Skeletal muscle tissue (tissue), 3 donors: ENCODE measurements at regions not wholly inside any gene's neighbourhood (a gene's known extent, or its start where the extent isn't known, plus 50 kb on each side); places are given as distances from the start of the nearest gene placed in this dataset.

Experiments used
- H3K27ac ChIP-seq: one replicate; pipeline ENCODE4 v1.7.0; 2013; ENCODE audit warnings: mild to moderate bottlenecking, low read depth, low read length, inconsistent platforms
- H3K27me3 ChIP-seq, 3 donors: one replicate each; pipeline ENCODE4 v1.7.0; 2013; ENCODE audit warnings: low read length in 3 of 3; ENCODE audit not compliant: control insufficient read depth in 3 of 3, insufficient read depth in 3 of 3
- H3K36me3 ChIP-seq, 3 donors: one replicate each; pipeline ENCODE4 v1.7.0; 2013; ENCODE audit warnings: low read length in 3 of 3; ENCODE audit not compliant: control insufficient read depth in 3 of 3, insufficient read depth in 3 of 3
- H3K4me1 ChIP-seq, 3 donors: one replicate each; pipeline ENCODE4 v1.7.0; 2013; ENCODE audit warnings: low read length in 3 of 3, mild to moderate bottlenecking in 3 of 3; ENCODE audit not compliant: control insufficient read depth in 3 of 3, insufficient read depth in 3 of 3
- H3K4me3 ChIP-seq, 3 donors: one replicate each; pipeline ENCODE4 v1.7.0; 2013; ENCODE audit warnings: low read length in 3 of 3
- H3K9ac ChIP-seq, 3 donors: one replicate each; pipeline ENCODE4 v1.7.0; 2013; ENCODE audit warnings: low read length in 3 of 3, mild to moderate bottlenecking in 3 of 3, moderate library complexity in 2 of 3, low read depth in 1 of 3
- H3K9me3 ChIP-seq, 3 donors: one replicate each; pipeline ENCODE4 v1.7.0; 2013; ENCODE audit warnings: low read length in 3 of 3; ENCODE audit not compliant: control insufficient read depth in 3 of 3
- donor health status: Osteomylitis.

DNA sequence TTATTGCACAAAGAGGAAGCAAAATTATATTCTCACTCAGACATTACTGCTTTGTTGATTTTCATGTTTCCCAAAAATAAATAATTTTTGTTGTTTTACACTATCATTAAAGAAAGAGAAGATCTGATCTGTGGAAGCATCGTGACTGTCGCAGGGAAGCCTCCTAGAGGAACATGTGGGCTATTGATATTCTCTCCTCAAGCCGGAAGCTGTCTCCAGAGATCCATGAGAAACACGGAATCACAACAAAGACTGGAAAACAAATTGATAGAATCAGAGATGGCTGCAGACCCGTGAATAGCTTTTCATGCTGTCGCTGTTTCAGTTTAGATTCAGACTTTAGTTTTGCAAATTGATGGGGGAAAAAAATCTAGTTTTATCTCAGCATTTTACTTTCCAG, 235.2 kb upstream of the TMPO start:
- H3K27me3 ChIP-seq, result no peaks in the 10 kb centered on the region
- H3K4me1 ChIP-seq, result no peaks in the 10 kb centered on the region
- no peak overlapping the region for H3K4me3 ChIP-seq
- H3K9me3 ChIP-seq, result no peaks in the 10 kb centered on the region
- H3K27ac ChIP-seq, result no peak overlapping the region
- H3K9ac ChIP-seq, result no peak overlapping the region
- H3K36me3 ChIP-seq, result no peaks in the 10 kb centered on the region

DNA sequence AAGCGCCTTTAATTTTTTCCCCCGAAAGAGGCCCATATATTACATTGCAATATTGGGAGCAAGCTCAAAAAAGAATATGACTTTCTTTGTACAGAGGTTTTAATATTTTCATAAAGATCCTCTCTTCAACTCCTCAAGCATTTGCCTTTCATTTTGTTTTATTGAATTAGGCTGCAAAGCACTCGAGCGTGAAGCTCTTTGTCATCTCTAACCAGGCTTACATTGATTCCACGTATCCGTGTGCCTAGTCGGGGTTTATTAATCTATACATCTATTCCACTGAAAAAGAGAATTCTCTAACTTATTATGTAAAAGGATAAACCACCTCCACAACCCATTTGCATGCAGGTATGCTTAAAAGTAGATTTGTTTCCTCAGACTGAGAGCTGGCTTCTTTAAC, 234.8 kb upstream of the TMPO start:
- Histone ChIP-seq H3K27ac (no peak overlapping the region), H3K9me3 (no peaks in the 10 kb centered on the region), H3K36me3 (no peaks in the 10 kb centered on the region), H3K9ac (no peak overlapping the region), H3K4me3 (no peak overlapping the region), H3K27me3 (no peaks in the 10 kb centered on the region), H3K4me1 (no peaks in the 10 kb centered on the region)

DNA sequence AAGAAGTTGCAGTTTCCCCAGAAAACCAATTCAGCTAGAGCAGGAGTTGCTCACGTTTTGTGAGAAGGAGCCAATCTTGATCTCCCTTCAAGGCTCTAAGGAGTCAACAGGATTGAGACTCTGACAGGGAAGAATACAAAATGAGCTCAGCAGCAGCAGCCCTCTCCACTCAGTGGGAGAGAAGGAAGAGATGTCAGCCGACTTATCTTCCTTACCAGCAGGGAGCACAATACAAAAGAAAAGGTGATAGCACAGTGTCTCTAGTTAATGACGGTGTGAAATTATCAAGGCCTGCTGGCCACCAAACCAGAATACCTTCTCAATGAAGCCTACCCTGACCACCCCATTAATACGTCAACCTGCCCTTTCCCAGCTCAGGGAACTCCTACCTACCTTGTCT, 223.6 kb upstream of the TMPO start:
- H3K9ac ChIP-seq, result no peak overlapping the region
- H3K4me1 ChIP-seq, result no peaks in the 10 kb centered on the region
- no peak overlapping the region for H3K27ac ChIP-seq
- H3K27me3 ChIP-seq, result no peaks in the 10 kb centered on the region
- H3K4me3 ChIP-seq, result no peak overlapping the region
- no peaks in the 10 kb centered on the region for H3K36me3 ChIP-seq
- no peaks in the 10 kb centered on the region for H3K9me3 ChIP-seq

DNA sequence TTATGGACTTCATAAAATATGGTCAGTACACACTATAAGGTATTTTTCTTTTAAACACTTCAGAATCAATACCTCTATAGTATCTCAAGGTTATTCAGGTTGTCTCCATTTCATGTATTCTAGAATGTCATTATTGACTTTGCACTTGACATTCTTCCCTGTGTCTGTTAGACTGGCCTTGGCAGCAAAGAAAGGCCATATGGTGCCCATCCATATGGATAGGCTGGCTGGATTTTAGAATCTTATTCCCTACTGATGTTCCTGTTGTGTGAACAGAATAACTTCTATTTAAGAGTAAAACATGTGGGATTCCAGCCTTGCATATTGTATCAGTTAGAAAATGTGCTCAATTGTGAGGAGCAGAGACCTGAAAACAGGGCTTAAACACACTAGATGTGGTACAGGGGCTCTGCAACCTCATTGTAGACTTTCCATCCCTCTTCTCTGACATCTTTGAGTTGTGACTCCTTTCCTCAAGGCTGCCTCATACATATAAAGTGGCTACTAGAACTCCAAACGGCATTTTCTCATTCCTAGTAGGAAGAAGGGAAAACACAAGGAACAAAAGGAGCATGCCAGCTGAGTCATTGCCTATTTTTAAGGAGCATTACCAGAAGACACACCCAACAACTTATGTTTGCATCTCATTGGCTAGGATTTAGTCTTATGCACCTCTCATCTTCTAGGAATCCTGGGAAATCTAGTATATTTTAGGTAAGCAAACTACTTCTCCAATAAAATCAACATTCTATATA, 221.2 kb upstream of the TMPO start:
- H3K9ac ChIP-seq, result no peak overlapping the region

DNA sequence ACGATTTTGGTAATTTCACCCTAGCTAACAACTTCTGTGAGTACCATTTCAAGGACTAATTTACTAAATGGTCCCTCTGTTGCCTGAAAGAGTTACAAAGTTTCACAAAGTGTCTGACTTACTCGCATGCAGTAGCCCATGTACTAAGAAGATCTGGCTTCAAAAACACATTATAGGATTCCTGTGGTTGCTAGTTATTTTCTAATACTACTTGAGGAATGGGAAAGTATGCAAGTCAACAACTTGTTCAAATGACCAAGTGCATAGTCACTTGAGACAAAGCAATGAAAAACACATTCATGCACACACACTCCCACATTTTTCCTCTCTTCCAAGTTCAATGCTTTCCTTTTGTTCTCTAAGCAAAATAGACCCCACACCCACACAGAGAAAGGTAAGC, 219.7 kb upstream of the TMPO start:
- H3K27ac ChIP-seq, result no peak overlapping the region
- H3K27me3 ChIP-seq, result no peaks in the 10 kb centered on the region
- H3K9ac ChIP-seq, result no peak overlapping the region
- no peaks in the 10 kb centered on the region for H3K9me3 ChIP-seq
- no peak overlapping the region for H3K4me3 ChIP-seq
- no peaks in the 10 kb centered on the region for H3K36me3 ChIP-seq
- H3K4me1 ChIP-seq, result no peaks in the 10 kb centered on the region

More for the DNA sequence above, 221.2 kb upstream of the TMPO start:
- H3K27me3 ChIP-seq, result no peaks in the 10 kb centered on the region
- H3K27ac ChIP-seq, result no peak overlapping the region
- H3K9me3 ChIP-seq, result no peaks in the 10 kb centered on the region
- no peak overlapping the region for H3K4me3 ChIP-seq
- H3K4me1 ChIP-seq, result no peaks in the 10 kb centered on the region
- no peaks in the 10 kb centered on the region for H3K36me3 ChIP-seq

DNA sequence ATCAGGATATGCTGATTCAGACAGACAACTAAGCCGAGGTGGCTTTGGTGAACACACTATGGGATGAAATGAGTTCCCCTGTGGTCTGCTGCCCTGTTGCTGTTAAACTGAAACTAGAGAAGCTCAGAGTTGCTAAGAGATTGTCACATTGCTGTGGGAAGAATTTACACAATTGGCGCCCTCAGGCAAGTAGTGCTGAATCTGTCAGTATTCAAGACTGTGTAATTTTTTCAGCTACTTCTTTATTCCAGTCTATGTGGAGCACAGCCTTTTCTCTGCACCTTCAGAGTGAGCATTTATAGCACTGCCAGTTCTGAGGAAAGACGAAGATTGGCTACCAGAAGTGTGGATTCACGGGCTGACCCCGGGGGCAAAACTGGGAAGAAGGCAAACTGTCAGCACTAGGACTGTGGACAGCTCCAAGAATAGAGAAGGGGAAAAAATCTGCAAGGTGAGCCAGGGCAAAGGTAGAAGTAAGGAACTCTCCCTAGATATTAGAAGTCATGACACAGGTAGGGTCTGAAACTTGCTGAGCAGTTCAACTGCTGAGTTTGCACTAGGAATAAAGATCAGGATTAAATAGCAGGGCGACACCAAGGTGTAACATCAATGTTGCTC, 218.8 kb upstream of the TMPO start:
- no peak overlapping the region for H3K27ac ChIP-seq
- no peaks in the 10 kb centered on the region for H3K27me3 ChIP-seq
- H3K4me1 ChIP-seq, result no peaks in the 10 kb centered on the region
- no peaks in the 10 kb centered on the region for H3K9me3 ChIP-seq
- no peak overlapping the region for H3K9ac ChIP-seq
- no peaks in the 10 kb centered on the region for H3K36me3 ChIP-seq
- no peak overlapping the region for H3K4me3 ChIP-seq

DNA sequence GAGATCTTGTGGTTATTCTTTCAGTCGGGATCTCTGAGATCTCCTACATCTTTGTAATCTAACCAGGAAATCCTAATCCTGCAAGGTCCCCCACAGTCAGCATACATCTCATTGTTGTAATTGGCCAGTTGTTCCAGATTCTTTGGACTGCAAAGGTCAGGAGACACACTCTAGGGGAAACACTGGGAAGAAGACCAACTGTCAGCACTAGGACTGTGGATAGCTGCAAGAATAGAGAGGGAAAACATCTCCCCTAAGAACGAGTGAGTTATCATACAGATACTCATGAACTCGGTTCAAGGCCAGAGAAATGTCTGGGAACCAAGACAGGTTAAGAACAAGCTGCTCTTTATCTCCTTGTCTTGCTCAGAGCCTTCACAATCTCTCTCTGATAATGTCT, 217.9 kb upstream of the TMPO start:
- no peak overlapping the region for H3K4me3 ChIP-seq
- H3K36me3 ChIP-seq, result no peaks in the 10 kb centered on the region
- H3K27me3 ChIP-seq, result no peaks in the 10 kb centered on the region
- no peak overlapping the region for H3K9ac ChIP-seq
- H3K9me3 ChIP-seq, result no peaks in the 10 kb centered on the region
- H3K27ac ChIP-seq, result no peak overlapping the region
- H3K4me1 ChIP-seq, result no peaks in the 10 kb centered on the region

DNA sequence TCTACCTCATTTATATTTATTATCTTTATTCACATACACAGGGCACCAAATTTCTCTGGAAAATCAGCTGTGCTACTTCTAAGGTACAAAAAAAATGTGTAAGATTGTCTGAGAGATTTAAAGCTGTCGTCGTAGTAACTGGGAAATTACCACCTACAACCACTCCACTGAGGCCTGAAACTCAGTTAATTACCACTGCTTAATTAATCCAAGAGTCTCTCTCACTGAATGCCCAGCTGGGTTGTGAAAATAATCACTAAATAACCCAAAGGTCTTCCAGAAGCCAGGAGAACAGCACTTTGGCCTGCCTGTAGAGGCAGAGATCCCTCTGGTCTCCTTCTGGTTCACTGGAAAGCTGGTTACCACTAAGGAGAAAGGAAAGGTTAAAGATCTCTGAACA, 207.2 kb upstream of the TMPO start:
- Histone ChIP-seq H3K4me3 (no peak overlapping the region), H3K9me3 (no peaks in the 10 kb centered on the region)

DNA sequence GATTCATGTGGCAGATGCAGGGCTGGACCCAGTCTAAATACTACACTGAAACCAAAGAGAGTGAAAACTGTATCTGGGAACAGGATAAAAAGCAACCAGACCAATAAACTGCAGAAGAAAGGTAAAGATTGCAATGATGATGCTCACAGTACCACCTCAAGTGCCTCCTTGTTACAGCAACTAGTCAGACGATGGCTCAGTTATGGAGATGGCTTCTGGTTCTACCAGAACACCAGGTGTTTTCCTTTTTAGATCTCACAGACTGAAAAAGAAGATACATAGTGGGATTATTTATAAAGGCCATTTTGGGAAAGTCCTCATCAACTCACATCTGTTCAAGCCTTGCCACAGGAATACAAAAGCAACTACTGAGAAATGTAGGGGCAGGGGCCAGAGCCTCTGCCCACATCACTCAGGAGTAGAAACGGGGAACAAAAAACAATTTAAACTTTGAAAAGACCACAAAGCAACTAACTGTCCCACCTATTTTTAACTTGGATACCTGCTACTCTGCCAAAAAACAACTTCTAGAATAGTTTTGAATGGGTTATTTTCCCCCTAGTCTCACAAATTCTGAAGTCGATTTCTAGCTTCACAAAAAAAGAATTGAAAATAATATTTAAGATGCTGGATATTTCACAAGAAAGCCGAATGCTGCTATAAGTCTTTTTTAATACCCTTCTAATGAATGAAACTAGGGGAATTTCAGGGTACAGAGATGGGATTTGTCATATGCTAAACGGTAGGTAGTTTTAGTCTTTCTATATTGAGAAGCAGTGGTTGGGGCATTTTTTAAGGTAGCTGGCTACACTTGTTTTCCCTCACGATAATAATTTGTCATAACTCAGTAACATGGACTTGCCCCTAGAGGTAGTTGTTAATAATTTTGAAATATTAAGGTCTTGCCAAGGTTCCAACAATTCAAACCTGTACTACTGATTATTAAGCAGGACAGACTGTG, 197.2 kb upstream of the TMPO start:
- Histone ChIP-seq H3K4me1 (no peaks in the 10 kb centered on the region), H3K9me3 (no peaks in the 10 kb centered on the region), H3K4me3 (no peak overlapping the region), H3K27me3 (no peaks in the 10 kb centered on the region), H3K36me3 (no peaks in the 10 kb centered on the region), H3K9ac (no peak overlapping the region), H3K27ac (no peak overlapping the region)

More for the DNA sequence above, 207.2 kb upstream of the TMPO start:
- H3K9ac ChIP-seq, result no peak overlapping the region
- no peaks in the 10 kb centered on the region for H3K4me1 ChIP-seq
- no peaks in the 10 kb centered on the region for H3K36me3 ChIP-seq
- H3K27me3 ChIP-seq, result no peaks in the 10 kb centered on the region
- no peak overlapping the region for H3K27ac ChIP-seq
